GM12873 (cell line): ENCODE measurements at regions not wholly inside any gene's neighbourhood (a gene's known extent, or its start where the extent isn't known, plus 50 kb on each side); places are given as distances from the start of the nearest gene placed in this dataset.

Experiments used
- TF ChIP-seq, protein P1 (sequence below): IDR thresholded peaks from 2 replicates; pipeline ENCODE4 v1.5.1; 2012; ENCODE audit warnings: low read depth, mild to moderate bottlenecking, moderate library complexity, low read length, control low read depth; ENCODE audit not compliant: insufficient read depth; ENCODE audit errors: missing control alignments

DNA sequence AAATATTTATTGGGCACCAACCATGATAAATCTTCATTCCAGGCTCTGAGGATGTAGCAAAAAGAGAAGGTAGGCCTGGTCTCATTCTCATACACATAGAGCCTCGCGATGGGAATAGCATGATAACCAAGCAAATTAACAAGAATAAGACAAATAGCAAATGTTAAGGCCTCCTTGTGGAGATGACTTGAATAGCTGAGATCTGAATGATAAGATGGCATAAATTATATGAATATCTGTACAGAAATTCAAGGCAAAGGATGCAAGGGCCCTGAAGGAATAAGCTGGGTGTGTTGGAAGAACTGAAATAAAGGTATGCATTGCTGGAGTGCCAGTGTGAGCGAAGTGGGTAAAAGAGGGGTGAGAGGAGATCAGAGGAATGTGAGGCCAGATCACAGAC is 114.8 kb downstream of the ALX1 start:
- TF ChIP-seq, protein P1, sequence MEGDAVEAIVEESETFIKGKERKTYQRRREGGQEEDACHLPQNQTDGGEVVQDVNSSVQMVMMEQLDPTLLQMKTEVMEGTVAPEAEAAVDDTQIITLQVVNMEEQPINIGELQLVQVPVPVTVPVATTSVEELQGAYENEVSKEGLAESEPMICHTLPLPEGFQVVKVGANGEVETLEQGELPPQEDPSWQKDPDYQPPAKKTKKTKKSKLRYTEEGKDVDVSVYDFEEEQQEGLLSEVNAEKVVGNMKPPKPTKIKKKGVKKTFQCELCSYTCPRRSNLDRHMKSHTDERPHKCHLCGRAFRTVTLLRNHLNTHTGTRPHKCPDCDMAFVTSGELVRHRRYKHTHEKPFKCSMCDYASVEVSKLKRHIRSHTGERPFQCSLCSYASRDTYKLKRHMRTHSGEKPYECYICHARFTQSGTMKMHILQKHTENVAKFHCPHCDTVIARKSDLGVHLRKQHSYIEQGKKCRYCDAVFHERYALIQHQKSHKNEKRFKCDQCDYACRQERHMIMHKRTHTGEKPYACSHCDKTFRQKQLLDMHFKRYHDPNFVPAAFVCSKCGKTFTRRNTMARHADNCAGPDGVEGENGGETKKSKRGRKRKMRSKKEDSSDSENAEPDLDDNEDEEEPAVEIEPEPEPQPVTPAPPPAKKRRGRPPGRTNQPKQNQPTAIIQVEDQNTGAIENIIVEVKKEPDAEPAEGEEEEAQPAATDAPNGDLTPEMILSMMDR = no peak

GRCh38 chr12:85405262-85405661 is 125.2 kb downstream of the ALX1 start:
- TF ChIP-seq, protein P1 = no peak

GRCh38 chr12:85405781-85406522 is 125.9 kb downstream of the ALX1 start:
- TF ChIP-seq, protein P1 = no peak

DNA sequence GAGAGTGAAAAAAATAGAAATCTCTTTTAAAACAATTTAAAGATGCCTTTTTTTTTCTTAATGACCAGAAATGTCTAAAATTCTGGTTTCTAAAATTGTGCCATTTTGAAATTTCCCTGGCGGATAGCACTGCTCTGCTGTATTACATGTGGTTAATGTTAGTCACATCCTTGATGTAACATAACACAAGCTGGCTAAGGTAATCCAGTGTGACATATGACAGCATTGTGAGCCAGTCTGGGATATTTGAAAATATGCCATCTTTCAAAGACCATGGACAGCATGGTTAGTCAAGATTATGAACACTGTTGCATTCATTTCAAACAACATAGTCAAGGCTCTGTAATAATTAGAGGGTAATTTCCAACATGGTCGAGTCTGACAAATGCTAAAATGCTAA is 133.2 kb downstream of the ALX1 start:
- TF ChIP-seq, protein P1 = no peak

DNA sequence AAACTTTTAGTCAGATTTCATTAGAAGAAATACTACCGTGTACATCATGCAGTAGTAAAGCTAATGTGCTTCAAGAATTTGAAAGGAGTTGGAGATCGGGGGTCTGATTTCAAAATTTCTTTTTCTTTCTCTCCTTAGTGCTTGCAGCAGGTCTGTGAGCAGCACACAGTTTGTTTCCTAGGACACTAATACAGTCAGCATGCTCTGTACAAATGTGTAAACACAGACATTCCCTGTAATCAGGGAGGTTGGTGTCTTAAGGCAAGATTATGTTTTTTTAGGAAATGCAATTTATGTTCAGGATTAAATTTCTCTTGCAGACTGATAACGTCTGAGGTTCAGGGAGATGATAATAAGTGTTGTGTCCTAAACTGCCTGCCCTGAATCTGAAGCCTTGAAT is 142.7 kb downstream of the ALX1 start:
- TF ChIP-seq, protein P1 = no peak

DNA sequence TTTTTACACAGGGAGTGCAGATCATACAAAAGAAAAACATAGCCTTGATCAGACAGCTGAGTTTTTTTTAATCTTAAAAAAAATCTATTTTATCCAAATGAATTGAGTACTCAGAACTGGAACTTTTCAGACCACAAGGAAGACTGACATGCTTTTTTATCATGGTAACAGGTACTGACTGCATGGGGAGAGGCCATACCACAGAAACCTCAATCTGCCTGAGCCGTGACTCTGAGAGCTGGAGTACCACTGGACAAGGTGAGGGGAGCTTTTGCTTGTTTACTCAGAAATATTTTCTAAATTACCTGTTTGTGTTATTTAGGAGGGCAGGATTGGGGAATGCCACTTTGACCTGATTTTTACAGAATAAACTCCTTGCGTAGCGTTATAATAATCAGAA is 143.9 kb downstream of the ALX1 start:
- TF ChIP-seq, protein P1 = no peak

DNA sequence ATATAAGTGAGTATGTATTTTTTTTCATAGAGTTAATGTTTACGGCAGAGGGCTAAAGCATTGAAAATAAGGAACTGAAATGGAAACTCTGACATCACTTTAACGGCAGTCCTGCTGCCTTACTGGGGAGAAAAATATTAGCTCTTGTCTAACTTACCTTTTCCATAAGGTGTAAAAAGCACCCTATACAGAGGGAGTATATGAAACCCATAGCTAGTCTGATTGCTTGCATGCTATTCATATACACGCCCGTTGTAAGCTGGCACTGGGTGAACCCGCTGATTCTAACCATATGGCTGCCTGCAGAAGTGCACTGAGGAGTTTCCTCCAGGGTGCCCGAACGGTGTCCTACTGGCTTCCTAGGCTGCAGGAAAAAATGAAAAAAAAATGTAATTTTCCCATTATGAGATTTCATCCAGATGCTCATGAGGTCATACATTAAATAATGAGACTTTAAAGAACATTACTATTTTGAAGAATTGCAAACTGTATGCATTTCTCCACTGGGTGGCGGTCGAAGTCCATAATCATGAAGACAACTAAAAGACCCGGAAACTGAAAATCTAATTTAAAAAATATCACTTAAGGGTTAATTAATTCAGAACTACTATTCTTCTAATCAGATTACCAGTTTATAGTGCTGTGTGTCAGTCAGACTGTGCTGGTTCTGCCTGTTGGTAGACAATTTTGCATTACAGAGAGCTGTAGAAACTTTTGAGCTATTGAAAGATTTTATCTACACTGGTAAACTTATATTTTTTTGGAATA is 144.7 kb downstream of the ALX1 start:
- TF ChIP-seq, protein P1 = peak; percentile 44
